HG03442 (cell line): ENCODE measurements at regions not wholly inside any gene's neighbourhood (a gene's known extent, or its start where the extent isn't known, plus 50 kb on each side); places are given as distances from the start of the nearest gene placed in this dataset.
A peak's percentile ranks its signal among the peaks of the same experiment; 100 is the strongest.

Experiments
- ATAC-seq: cut with Tn5 transposase; IDR thresholded peaks from one replicate; pipeline ENCODE4 v1.9.1; 2021; ENCODE audit warnings: mild to moderate bottlenecking, moderate library complexity; ENCODE audit not compliant: unreplicated experiment

- no peak for ATAC-seq
Observed at GRCh38 chr12:11946161-11946560, 124.6 kb upstream of the BCL2L14 start.

- no peak for ATAC-seq
Observed at GRCh38 chr12:11947213-11947612, 123.5 kb upstream of the BCL2L14 start.

GRCh38 chr12:11949738-11950411, 120.9 kb upstream of the BCL2L14 start:
- ATAC-seq: no peak

GRCh38 chr12:11951209-11951608, 119.5 kb upstream of the BCL2L14 start:
- no peak for ATAC-seq

- ATAC-seq: no peak
Observed at GRCh38 chr12:11953523-11953922, 117.2 kb upstream of the BCL2L14 start.

GRCh38 chr12:11954181-11954580, 116.6 kb upstream of the BCL2L14 start:
- ATAC-seq: no peak

GRCh38 chr12:11958221-11959091, 112.3 kb upstream of the BCL2L14 start:
- ATAC-seq: peak; percentile 65

- no peak for ATAC-seq
Observed at GRCh38 chr12:11959117-11959823, 111.5 kb upstream of the BCL2L14 start.

GRCh38 chr12:11960646-11961045, 110.1 kb upstream of the BCL2L14 start:
- ATAC-seq: no peak

GRCh38 chr12:11961686-11962085, 109.1 kb upstream of the BCL2L14 start:
- ATAC-seq: no peak

GRCh38 chr12:11962860-11963259, 107.9 kb upstream of the BCL2L14 start:
- ATAC-seq: no peak

GRCh38 chr12:11963841-11964471, 106.8 kb upstream of the BCL2L14 start:
- ATAC-seq: no peak

- no peak for ATAC-seq
Observed at GRCh38 chr12:11965258-11965910, 105.4 kb upstream of the BCL2L14 start.

GRCh38 chr12:11967376-11968047, 103.2 kb upstream of the BCL2L14 start:
- ATAC-seq: no peak

- ATAC-seq: no peak
Observed at GRCh38 chr12:11968048-11968383, 102.7 kb upstream of the BCL2L14 start.

- no peak for ATAC-seq
Observed at GRCh38 chr12:11968516-11968915, 102.2 kb upstream of the BCL2L14 start.

GRCh38 chr12:11969437-11970154, 101.1 kb upstream of the BCL2L14 start:
- peak; percentile 88 for ATAC-seq

GRCh38 chr12:11970155-11970520, 100.6 kb upstream of the BCL2L14 start:
- ATAC-seq: no peak

GRCh38 chr12:11973396-11973795, 97.3 kb upstream of the BCL2L14 start:
- ATAC-seq: no peak

GRCh38 chr12:11976005-11976404, 94.7 kb upstream of the BCL2L14 start:
- ATAC-seq: no peak
